IMR-90 (cell line): ENCODE measurements at regions not wholly inside any gene's neighbourhood (a gene's known extent, or its start where the extent isn't known, plus 50 kb on each side); places are given as distances from the start of the nearest gene placed in this dataset.

Experiments
- CHD1 ChIP-seq: IDR thresholded peaks from 2 replicates; pipeline ENCODE4 v1.6.1; 2012; ENCODE audit warnings: low read depth, low read length, improper control_type of control experiment
- NFE2L2 ChIP-seq: fragments of 150-350 bp; IDR thresholded peaks from 2 replicates; pipeline ENCODE4 v1.6.1; 2016; ENCODE audit warnings: low read depth, mild to moderate bottlenecking, low read length
- POLR2A ChIP-seq: IDR thresholded peaks from 2 replicates; pipeline ENCODE4 v1.6.1; 2012; ENCODE audit warnings: mild to moderate bottlenecking, low read depth, low read length
- RAD21 ChIP-seq: IDR thresholded peaks from 2 replicates; pipeline ENCODE4 v1.6.1; 2012; ENCODE audit warnings: low read length, improper control_type of control experiment
- RFX5 ChIP-seq: IDR thresholded peaks from 2 replicates; pipeline ENCODE4 v1.8.0; 2012; ENCODE audit warnings: low read depth, mild to moderate bottlenecking, low read length, moderate library complexity
- SMC3 ChIP-seq: fragments of 150-350 bp; IDR thresholded peaks from 2 replicates; pipeline ENCODE4 v1.6.1; 2016; ENCODE audit warnings: low read depth, mild to moderate bottlenecking, antibody characterized with exemption, low read length, moderate library complexity
- TF ChIP-seq, protein P1 (sequence below): conservative IDR thresholded peaks from 2 replicates; pipeline ENCODE4 v1.5.1; 2012; ENCODE audit warnings: mild to moderate bottlenecking, low read depth, low read length, improper control_type of control experiment
- TF ChIP-seq, protein P2 (sequence below): fragments of 150-350 bp; IDR thresholded peaks from 2 replicates; pipeline ENCODE4 v1.6.1; 2017; ENCODE audit warnings: mild to moderate bottlenecking, antibody characterized with exemption, low read length, low read depth

DNA sequence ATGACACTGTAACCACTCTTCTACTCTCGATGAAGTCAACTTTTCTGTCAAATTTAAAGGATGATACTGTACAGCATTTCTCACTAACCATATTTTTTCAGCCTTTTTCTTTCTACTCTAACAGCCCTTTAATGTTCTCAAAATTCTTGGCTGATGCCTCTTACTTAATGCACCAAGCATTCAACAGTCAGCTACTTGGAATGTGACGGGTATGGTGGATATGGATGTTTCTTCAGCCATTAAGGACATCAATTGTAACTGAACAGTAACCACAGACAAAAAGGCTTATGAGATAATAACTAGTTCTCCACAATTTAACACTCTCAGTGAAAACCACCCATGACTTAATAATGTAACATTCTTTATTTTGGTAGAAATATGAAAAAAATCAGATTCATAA, 467.2 kb upstream of the ZNF337 start:
- TF ChIP-seq, protein P1, sequence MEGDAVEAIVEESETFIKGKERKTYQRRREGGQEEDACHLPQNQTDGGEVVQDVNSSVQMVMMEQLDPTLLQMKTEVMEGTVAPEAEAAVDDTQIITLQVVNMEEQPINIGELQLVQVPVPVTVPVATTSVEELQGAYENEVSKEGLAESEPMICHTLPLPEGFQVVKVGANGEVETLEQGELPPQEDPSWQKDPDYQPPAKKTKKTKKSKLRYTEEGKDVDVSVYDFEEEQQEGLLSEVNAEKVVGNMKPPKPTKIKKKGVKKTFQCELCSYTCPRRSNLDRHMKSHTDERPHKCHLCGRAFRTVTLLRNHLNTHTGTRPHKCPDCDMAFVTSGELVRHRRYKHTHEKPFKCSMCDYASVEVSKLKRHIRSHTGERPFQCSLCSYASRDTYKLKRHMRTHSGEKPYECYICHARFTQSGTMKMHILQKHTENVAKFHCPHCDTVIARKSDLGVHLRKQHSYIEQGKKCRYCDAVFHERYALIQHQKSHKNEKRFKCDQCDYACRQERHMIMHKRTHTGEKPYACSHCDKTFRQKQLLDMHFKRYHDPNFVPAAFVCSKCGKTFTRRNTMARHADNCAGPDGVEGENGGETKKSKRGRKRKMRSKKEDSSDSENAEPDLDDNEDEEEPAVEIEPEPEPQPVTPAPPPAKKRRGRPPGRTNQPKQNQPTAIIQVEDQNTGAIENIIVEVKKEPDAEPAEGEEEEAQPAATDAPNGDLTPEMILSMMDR = no peak
- TF ChIP-seq CHD1 (no peak), POLR2A (no peak), SMC3 (no peak), RAD21 (no peak), NFE2L2 (no peak), RFX5 (no peak)
- TF ChIP-seq, protein P2, sequence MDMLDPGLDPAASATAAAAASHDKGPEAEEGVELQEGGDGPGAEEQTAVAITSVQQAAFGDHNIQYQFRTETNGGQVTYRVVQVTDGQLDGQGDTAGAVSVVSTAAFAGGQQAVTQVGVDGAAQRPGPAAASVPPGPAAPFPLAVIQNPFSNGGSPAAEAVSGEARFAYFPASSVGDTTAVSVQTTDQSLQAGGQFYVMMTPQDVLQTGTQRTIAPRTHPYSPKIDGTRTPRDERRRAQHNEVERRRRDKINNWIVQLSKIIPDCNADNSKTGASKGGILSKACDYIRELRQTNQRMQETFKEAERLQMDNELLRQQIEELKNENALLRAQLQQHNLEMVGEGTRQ = no peak
